GM12878 (cell line): ENCODE measurements at regions not wholly inside any gene's neighbourhood (a gene's known extent, or its start where the extent isn't known, plus 50 kb on each side); places are given as distances from the start of the nearest gene placed in this dataset.

Source experiments
- ATAC-seq: fragments of 200-7000 bp; cut with Tn5 transposase; 3 replicates; pipeline ENCODE4 v1.9.1; 2020; ENCODE audit warnings: mild to moderate bottlenecking, moderate library complexity
- BruUV-seq: library from RNA; stranded (reverse); fragments of 400-500 nt; replicated peaks from 2 replicates; lab custom pipeline; 2021; lab: Mats Ljungman, UMichigan
- CTCF ChIA-PET: fragments of 300-600 bp; sonication (Branson Sonifier 250); formaldehyde crosslinking; extraction: SDS; loops from one replicate; lab custom pipeline; 2021; ENCODE audit warnings: inconsistent platforms; lab: Yijun Ruan, JAX
- POLR2A ChIA-PET: fragments of 350-600 bp; formaldehyde crosslinking; extraction: SDS; loops from one replicate; lab custom pipeline; 2021; ENCODE audit warnings: inconsistent platforms; lab: Charles Lee
- RAD21 ChIA-PET: fragments of 300-600 bp; sonication (Branson Sonifier 250); formaldehyde crosslinking; loops from one replicate; lab custom pipeline; 2023; ENCODE audit warnings: antibody characterized with exemption; ENCODE audit not compliant: unreplicated experiment; lab: Charles Lee
- SMC1A ChIA-PET: fragments of 300-600 bp; sonication (Branson Sonifier 250); formaldehyde crosslinking; loops from one replicate; lab custom pipeline; 2023; ENCODE audit not compliant: unreplicated experiment, uncharacterized antibody; lab: Charles Lee
- DNase-seq: peaks from one replicate; pipeline ENCODE4 v3.0.0-alpha.2; 2011; ENCODE audit warnings: low read depth, low spot score
- FAIRE-seq: peaks from 3 replicates; lab custom pipeline; 2011; peaks lifted over from hg19 to GRCh38; lab: Jason Lieb, UNC
- H2AFZ ChIP-seq: 2 replicates; pipeline ENCODE4 v1.6.0; 2011; ENCODE audit warnings: low read depth, low read length, control low read depth; ENCODE audit not compliant: control insufficient read depth
- H3K27ac ChIP-seq: 2 replicates; pipeline ENCODE4 v1.5.1; 2011; ENCODE audit warnings: control low read depth; ENCODE audit not compliant: control insufficient read depth, insufficient read depth
- H3K27me3 ChIP-seq, 2 experiments: replicated peaks in 1 of 2; 2 replicates each; pipeline versions ENCODE4 v1.6.0 to v1.6.1; 2011; ENCODE audit warnings: low read length in 1 of 2; ENCODE audit not compliant: control insufficient read depth in 2 of 2, insufficient read depth in 2 of 2
- H3K36me3 ChIP-seq, 2 experiments: 2 replicates each; pipeline ENCODE4 v1.5.1; 2011; ENCODE audit warnings: low read length in 1 of 2; ENCODE audit not compliant: control insufficient read depth in 2 of 2, insufficient read depth in 2 of 2
- H3K4me1 ChIP-seq: 2 replicates; pipeline ENCODE4 v1.6.1; 2011; ENCODE audit warnings: mild to moderate bottlenecking, low read length, moderate library complexity, mixed read lengths; ENCODE audit not compliant: control insufficient read depth, insufficient read depth
- H3K4me2 ChIP-seq: 2 replicates; pipeline ENCODE4 v1.6.0; 2011; ENCODE audit warnings: control low read depth; ENCODE audit not compliant: control insufficient read depth, insufficient read depth
- H3K4me3 ChIP-seq: fragments of 200-600 bp; sonication (generic); 2 replicates; pipeline ENCODE4 v1.5.1; 2016
- H3K79me2 ChIP-seq: 2 replicates; pipeline ENCODE4 v1.6.0; 2011; ENCODE audit warnings: low read length; ENCODE audit not compliant: control insufficient read depth, insufficient read depth
- H3K9ac ChIP-seq: 2 replicates; pipeline ENCODE4 v1.8.0; 2011; ENCODE audit warnings: low read length, control low read depth, mixed read lengths; ENCODE audit not compliant: control insufficient read depth, insufficient read depth
- H3K9me3 ChIP-seq: replicated peaks from 3 replicates; pipeline ENCODE4 v1.5.1; 2011; ENCODE audit warnings: mild to moderate bottlenecking, low read length; ENCODE audit not compliant: control insufficient read depth, insufficient read depth
- H4K20me1 ChIP-seq: 2 replicates; pipeline ENCODE4 v1.6.0; 2011; ENCODE audit not compliant: control insufficient read depth, insufficient read depth
- ASH2L ChIP-seq: fragments of 300-600, 200-600 bp; sonication (generic); IDR thresholded peaks from 2 replicates; pipeline ENCODE4 v1.6.1; 2017; ENCODE audit warnings: low read depth, mild to moderate bottlenecking, borderline replicate concordance
- BHLHE40 ChIP-seq, 2 experiments: fragments of 450-650 bp in 1 of 2; IDR thresholded peaks; 2 replicates each; pipeline ENCODE4 v1.6.1; 2011 to 2017; ENCODE audit warnings: low read depth in 2 of 2, borderline replicate concordance in 1 of 2, improper control_type of control experiment in 1 of 2, low read length in 1 of 2, mild to moderate bottlenecking in 1 of 2
- CBX5 ChIP-seq: sonication (generic); IDR thresholded peaks from 2 replicates; pipeline ENCODE4 v1.6.1; 2016; ENCODE audit warnings: low read depth, moderate library complexity, mild to moderate bottlenecking, inconsistent platforms
- HCFC1 ChIP-seq: fragments of 150-350 bp; IDR thresholded peaks from 2 replicates; pipeline ENCODE4 v1.6.1; 2014; ENCODE audit warnings: low read length
- HDAC6 ChIP-seq: fragments of 200-600 bp; sonication (generic); IDR thresholded peaks from one replicate; pipeline ENCODE4 v1.8.0; 2017; ENCODE audit warnings: antibody characterized with exemption; ENCODE audit not compliant: unreplicated experiment
- KLF5 ChIP-seq: fragments of 450-650 bp; IDR thresholded peaks from 2 replicates; pipeline ENCODE4 v1.6.1; 2014; ENCODE audit warnings: mild to moderate bottlenecking; ENCODE audit not compliant: partially characterized antibody
- NFYA ChIP-seq: IDR thresholded peaks from 2 replicates; pipeline ENCODE4 v1.6.1; 2011; ENCODE audit warnings: low read depth, mild to moderate bottlenecking, low read length, improper control_type of control experiment, borderline replicate concordance
- RB1 ChIP-seq: fragments of 450-650 bp; formaldehyde crosslinking; IDR thresholded peaks from 2 replicates; pipeline ENCODE4 v1.6.1; 2017; ENCODE audit warnings: mild to moderate bottlenecking, borderline replicate concordance
- SREBF2 ChIP-seq: IDR thresholded peaks from 2 replicates; pipeline ENCODE4 v1.6.1; 2012; ENCODE audit warnings: mild to moderate bottlenecking, low read length
- ZNF207 ChIP-seq: fragments of 450-650 bp; IDR thresholded peaks from 2 replicates; pipeline ENCODE4 v1.6.1; 2014; ENCODE audit warnings: antibody characterized with exemption, mild to moderate bottlenecking, borderline replicate concordance
- ZNF622 ChIP-seq: fragments of 450-650 bp; IDR thresholded peaks from 2 replicates; pipeline ENCODE4 v1.6.1; 2017; ENCODE audit warnings: mild to moderate bottlenecking, inconsistent platforms
- ZSCAN29 ChIP-seq: fragments of 450-650 bp; IDR thresholded peaks from 2 replicates; pipeline ENCODE4 v1.6.1; 2017; ENCODE audit warnings: mild to moderate bottlenecking, moderate library complexity
- ZZZ3 ChIP-seq: IDR thresholded peaks from 2 replicates; pipeline ENCODE4 v1.6.1; 2011; ENCODE audit warnings: low read depth; ENCODE audit not compliant: control insufficient read depth, insufficient read length
- WGBS: methylation state at CpG from one replicate; pipeline ENCODE4 v1.1.6; 2016; ENCODE audit warnings: low lambda C conversion rate; ENCODE audit not compliant: insufficient replicate concordance, insufficient coverage; ENCODE audit errors: missing lambda C conversion rate; 5-methylcytosine and 5-hydroxymethylcytosine counted together
- in situ Hi-C: fragments of 300-500 bp; cut with MboI; formaldehyde crosslinking; loops from 9 replicates; pipeline ENCODE4 v1.14.3; 2018; ENCODE audit warnings: mixed read lengths
- intact Hi-C: fragments of 100-400 bp; cut with micrococcal nuclease; formaldehyde crosslinking; loops from one replicate; pipeline ENCODE4 v1.14.2; 2022; ENCODE audit not compliant: unreplicated experiment
- TF ChIP-seq, protein P1 (sequence below): fragments of 450-650 bp; IDR thresholded peaks from 2 replicates; pipeline ENCODE4 v1.6.1; 2017; ENCODE audit warnings: borderline replicate concordance
- TF ChIP-seq, protein P2 (sequence below): fragments of 450-650 bp; IDR thresholded peaks from 2 replicates; pipeline ENCODE4 v1.6.1; 2017; ENCODE audit warnings: antibody characterized with exemption, mild to moderate bottlenecking, moderate library complexity

DNA sequence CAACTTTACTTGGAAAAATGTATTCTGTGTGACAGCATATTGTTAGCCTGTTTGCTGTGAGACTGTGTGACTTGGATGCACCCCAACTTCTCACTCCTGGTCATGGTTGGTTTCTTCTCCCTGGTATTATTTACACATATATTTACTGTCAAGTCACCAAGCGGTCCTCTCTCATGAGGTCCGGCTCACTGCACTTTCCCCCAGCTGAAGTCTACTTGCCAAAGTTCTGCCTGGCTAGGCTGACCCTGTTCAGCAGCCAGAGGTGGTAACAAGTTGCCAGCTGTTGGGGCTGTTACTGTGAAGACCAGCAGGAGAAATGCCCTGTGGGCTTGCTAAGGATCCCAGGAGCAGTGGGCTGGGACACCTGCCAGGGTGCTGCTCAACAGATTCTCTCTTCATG lies 337.5 kb downstream of the MFSD1 start:
- H3K9ac ChIP-seq, result no peak overlapping the region
- 74% methylated on average over 2 of the region's 2 CpGs for WGBS
- no peak for DNase-seq
- ATAC-seq, result no peak
- no peak for TF ChIP-seq HCFC1
- TF ChIP-seq HDAC6, result no peak
- TF ChIP-seq ASH2L, result no peak
- no peak for TF ChIP-seq RB1
- TF ChIP-seq ZNF622, result no peak
- TF ChIP-seq ZZZ3, result no peak
- TF ChIP-seq, protein P1, sequence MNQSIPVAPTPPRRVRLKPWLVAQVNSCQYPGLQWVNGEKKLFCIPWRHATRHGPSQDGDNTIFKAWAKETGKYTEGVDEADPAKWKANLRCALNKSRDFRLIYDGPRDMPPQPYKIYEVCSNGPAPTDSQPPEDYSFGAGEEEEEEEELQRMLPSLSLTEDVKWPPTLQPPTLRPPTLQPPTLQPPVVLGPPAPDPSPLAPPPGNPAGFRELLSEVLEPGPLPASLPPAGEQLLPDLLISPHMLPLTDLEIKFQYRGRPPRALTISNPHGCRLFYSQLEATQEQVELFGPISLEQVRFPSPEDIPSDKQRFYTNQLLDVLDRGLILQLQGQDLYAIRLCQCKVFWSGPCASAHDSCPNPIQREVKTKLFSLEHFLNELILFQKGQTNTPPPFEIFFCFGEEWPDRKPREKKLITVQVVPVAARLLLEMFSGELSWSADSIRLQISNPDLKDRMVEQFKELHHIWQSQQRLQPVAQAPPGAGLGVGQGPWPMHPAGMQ, result no peak
- no peak for TF ChIP-seq CBX5
- TF ChIP-seq, protein P2, sequence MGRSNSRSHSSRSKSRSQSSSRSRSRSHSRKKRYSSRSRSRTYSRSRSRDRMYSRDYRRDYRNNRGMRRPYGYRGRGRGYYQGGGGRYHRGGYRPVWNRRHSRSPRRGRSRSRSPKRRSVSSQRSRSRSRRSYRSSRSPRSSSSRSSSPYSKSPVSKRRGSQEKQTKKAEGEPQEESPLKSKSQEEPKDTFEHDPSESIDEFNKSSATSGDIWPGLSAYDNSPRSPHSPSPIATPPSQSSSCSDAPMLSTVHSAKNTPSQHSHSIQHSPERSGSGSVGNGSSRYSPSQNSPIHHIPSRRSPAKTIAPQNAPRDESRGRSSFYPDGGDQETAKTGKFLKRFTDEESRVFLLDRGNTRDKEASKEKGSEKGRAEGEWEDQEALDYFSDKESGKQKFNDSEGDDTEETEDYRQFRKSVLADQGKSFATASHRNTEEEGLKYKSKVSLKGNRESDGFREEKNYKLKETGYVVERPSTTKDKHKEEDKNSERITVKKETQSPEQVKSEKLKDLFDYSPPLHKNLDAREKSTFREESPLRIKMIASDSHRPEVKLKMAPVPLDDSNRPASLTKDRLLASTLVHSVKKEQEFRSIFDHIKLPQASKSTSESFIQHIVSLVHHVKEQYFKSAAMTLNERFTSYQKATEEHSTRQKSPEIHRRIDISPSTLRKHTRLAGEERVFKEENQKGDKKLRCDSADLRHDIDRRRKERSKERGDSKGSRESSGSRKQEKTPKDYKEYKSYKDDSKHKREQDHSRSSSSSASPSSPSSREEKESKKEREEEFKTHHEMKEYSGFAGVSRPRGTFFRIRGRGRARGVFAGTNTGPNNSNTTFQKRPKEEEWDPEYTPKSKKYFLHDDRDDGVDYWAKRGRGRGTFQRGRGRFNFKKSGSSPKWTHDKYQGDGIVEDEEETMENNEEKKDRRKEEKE, result no peak
- no peak for TF ChIP-seq ZSCAN29
- TF ChIP-seq NFYA, result no peak
- TF ChIP-seq BHLHE40 (IDR thresholded peaks at IDR 0.05; ENCODE audit: borderline replicate concordance in 1 of 2, low read depth in 2 of 2, low read length in 1 of 2), result no peak
- no peak for TF ChIP-seq KLF5
- TF ChIP-seq ZNF207, result no peak
- no peak for TF ChIP-seq SREBF2
- H3K27ac ChIP-seq, result no peak overlapping the region
- H3K4me3 ChIP-seq, result no peak overlapping the region
- intact Hi-C loops, result no loop called here
- POLR2A ChIA-PET, result no interaction called here
- FAIRE-seq, result no peak
- CTCF ChIA-PET, result no interaction called here
- in situ Hi-C loops, result no loop called here
- H3K4me2 ChIP-seq, result no peak overlapping the region
- H3K9me3 ChIP-seq, result no peaks in the 10 kb centered on the region
- BruUV-seq, result no TSS peak
- H3K27me3 ChIP-seq, result no peaks in the 10 kb centered on the region
- SMC1A ChIA-PET, result no interaction called here
- RAD21 ChIA-PET, result no interaction called here
- no peaks in the 10 kb centered on the region for H4K20me1 ChIP-seq
- no peak overlapping the region for H2AFZ ChIP-seq
- no peaks in the 10 kb centered on the region for H3K36me3 ChIP-seq
- H3K4me1 ChIP-seq, result no peaks in the 10 kb centered on the region
- H3K79me2 ChIP-seq, result no peaks in the 10 kb centered on the region
